ENCODE measurements at regions not wholly inside any gene's neighbourhood (a gene's known extent, or its start where the extent isn't known, plus 50 kb on each side); places are given as distances from the start of the nearest gene placed in this dataset.
"Not testable (repeated sequence)": the region's sequence is repeated elsewhere in the genome, so short reads cannot be mapped to it uniquely, and the experiment has no call there.

DNA sequence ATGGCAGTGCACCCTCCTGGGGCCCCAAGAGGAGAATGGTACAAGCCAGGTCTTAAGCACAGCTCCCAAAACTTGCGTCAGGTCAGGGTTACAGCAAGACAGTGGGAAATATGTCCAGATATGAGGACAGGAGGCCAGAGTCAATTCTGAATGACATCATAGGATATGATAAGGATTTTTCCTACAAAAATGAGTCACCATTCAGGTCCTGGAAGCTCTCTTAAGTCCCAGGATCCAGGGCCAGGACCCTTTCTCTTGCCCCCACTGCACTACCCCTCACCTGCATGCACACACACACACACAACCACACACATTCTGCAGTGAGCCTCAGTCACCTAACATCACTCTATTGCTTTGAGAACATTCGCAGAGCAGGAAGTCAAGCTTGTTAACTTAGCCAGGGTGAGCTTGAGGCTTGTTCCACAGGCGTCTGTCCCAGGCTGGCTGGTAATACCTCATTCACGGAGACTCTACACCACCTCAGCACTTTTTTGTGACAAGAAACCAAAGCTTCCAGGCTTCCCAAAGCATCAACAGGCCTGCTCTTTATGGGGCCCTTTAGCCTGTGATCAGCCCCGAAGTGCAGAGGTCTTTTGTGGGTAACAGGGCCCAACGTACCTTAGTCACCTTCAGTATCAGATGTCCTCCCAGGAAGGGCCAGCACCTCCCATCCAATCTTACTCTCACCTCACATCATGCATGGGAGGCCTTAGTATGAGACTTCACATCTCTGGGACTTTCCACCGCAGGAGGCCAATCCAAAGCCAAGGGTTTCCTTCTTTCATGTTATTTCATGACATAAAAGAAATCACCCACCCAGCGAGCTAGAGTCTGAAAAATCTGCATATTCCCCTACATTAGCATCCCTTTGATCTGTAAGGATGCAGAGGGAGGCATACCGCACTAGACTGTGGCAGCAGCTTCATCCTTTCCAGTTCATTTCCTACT, 74.0 kb upstream of the LIPC start:
- H3K4me3 Mint-ChIP-seq: no peak overlapping the region

GRCh38 chr15:58360421-58361090, 71.2 kb upstream of the LIPC start:
- H3K36me3 Mint-ChIP-seq: peaks cover 16% of the 10 kb centered on the region
- no peak overlapping the region for H3K4me3 Mint-ChIP-seq
- ATAC-seq: no peak
- no peak overlapping the region for H3K27ac Mint-ChIP-seq
- H3K27me3 Mint-ChIP-seq: no peaks in the 10 kb centered on the region
- DNase-seq (ENCODE audit: low spot score): no peak
- H3K9me3 Mint-ChIP-seq: peaks cover 2% of the 10 kb centered on the region
- H3K4me1 Mint-ChIP-seq (ENCODE audit: low read depth in 2 of 2): peaks cover 23% of the 10 kb centered on the region in 2 donors

More for the DNA sequence above, 74.0 kb upstream of the LIPC start:
- Mint-ChIP-seq H3K27me3 (no peaks in the 10 kb centered on the region), H3K36me3 (no peaks in the 10 kb centered on the region), H3K9me3 (no peaks in the 10 kb centered on the region), H3K27ac (no peak overlapping the region), H3K4me1 (ENCODE audit: low read depth in 2 of 2) (peaks cover 12 to 15% of the 10 kb centered on the region in 2 donors)
- peak in 1 of 2 donors; percentile 29 for ATAC-seq
- DNase-seq (ENCODE audit: low spot score): no peak

DNA sequence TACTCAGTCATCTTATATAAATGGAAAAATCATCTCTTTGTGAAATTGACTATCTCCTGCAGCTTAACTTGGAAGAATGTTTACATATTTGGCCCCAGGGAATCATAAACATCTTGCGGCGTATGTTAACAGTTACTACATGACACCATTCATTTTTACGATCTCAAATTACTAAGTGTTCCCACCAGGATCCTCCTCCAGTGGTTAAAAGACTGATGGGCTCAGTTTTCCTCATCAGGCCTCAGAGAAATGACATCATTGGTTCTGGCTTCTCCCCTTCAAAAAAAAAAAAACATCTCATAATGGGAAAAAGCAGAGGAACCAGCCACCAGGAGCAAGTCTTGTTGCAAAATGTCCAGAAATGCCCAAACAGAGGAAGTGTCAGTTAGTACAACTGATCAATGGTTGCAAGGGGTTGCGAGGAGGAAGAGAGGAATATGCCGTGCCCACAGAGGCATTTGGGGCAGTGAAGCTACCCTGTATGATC, 70.5 kb upstream of the LIPC start:
- Mint-ChIP-seq H3K27me3 (no peaks in the 10 kb centered on the region), H3K9me3 (peaks cover 4% of the 10 kb centered on the region), H3K4me3 (no peak overlapping the region), H3K36me3 (peaks cover 20% of the 10 kb centered on the region), H3K27ac (no peak overlapping the region), H3K4me1 (ENCODE audit: low read depth in 2 of 2) (peaks cover 23% of the 10 kb centered on the region in 2 donors)
- DNase-seq (ENCODE audit: low spot score) (no peak), ATAC-seq (no peak)

DNA sequence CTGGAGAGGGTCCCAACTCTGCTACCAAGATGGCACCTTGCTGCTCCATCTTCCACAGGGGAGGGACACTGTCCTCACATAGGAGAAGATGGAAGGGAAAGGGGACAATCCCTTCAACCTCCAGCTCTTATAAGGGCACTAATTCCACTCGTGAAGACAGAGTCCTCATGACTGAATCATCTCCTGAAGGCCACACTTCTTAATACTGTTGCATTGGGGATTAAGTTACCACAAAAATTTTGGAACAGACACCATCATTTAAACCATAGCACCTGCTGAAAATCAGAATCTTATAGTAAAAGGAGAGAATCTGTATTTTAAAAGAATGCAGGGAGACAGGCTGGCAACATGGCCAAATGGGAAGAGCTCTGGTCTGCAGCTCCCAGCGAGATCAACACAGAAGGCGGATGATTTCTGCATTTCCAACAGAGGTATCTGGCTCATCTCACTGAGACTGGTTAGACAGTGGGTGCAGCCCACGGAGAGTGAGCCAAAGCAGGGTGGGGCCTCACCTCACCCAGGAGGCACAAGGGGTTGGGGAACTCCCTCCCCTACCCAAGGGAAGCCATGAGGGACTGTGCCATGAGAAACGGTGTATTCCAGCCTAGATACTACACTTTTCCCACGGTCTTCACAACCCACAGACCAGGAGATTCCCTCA, 69.4 kb upstream of the LIPC start:
- Mint-ChIP-seq H3K4me1 (ENCODE audit: low read depth in 2 of 2) (peaks cover 21 to 23% of the 10 kb centered on the region in 2 donors), H3K4me3 (no peak overlapping the region), H3K27ac (no peak overlapping the region), H3K36me3 (peaks cover 20% of the 10 kb centered on the region), H3K27me3 (no peaks in the 10 kb centered on the region), H3K9me3 (peaks cover 4% of the 10 kb centered on the region)
- DNase-seq (ENCODE audit: low spot score): no peak
- ATAC-seq: no peak

DNA sequence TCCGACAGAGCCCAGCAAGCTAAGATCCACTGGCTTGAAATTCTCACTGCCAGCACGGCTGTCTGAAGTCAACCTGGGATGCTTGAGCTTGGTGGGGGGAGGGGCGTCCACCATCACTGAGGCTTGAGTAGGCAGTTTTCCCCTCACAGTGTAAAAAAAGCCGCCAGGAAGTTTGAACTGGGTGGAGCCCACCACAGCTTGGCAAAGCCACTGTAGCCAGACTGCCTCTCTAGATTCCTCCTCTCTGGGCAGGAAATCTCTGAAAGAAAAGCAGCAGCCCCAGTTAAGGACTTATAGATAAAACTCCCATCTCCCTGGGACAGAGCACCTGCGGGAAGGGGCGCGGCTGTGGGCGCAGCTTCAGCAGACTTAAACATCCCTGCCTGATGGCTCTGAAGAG, 68.7 kb upstream of the LIPC start:
- H3K27ac Mint-ChIP-seq; H3K27me3 Mint-ChIP-seq; H3K9me3 Mint-ChIP-seq; DNase-seq (ENCODE audit: low spot score); H3K4me3 Mint-ChIP-seq; ATAC-seq: not testable (repeated sequence)
- H3K4me1 Mint-ChIP-seq (ENCODE audit: low read depth in 2 of 2): peaks cover 14 to 18% of the 10 kb centered on the region in 2 donors
- peaks cover 20% of the 10 kb centered on the region for H3K36me3 Mint-ChIP-seq

- not testable (repeated sequence) for ATAC-seq; H3K27me3 Mint-ChIP-seq; H3K27ac Mint-ChIP-seq; H3K9me3 Mint-ChIP-seq; DNase-seq (ENCODE audit: low spot score); H3K4me3 Mint-ChIP-seq
- H3K36me3 Mint-ChIP-seq: peaks cover 20% of the 10 kb centered on the region
- peaks cover 11 to 16% of the 10 kb centered on the region in 2 donors for H3K4me1 Mint-ChIP-seq (ENCODE audit: low read depth in 2 of 2)
Observed at GRCh38 chr15:58363673-58364072, 68.1 kb upstream of the LIPC start.

DNA sequence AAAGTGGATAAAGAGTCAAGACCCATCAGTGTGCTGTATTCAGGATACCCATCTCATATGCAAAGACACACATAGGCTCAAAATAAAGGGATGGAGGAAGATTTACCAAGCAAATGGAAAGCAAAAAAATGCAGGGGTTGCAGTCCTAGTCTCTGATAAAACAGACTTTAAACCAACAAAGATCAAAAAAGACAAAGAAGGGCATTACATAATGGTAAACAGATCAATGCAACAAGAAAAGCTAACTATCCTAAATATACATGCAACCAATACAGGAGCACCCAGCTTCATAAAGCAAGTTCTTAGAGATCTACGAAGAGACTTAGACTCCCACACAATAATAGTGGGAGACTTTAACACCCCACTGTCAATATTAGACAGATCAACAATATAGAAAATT, 66.7 kb upstream of the LIPC start:
- H3K4me1 Mint-ChIP-seq (ENCODE audit: low read depth in 2 of 2): peaks cover 24 to 29% of the 10 kb centered on the region in 2 donors
- H3K4me3 Mint-ChIP-seq, H3K9me3 Mint-ChIP-seq: not testable (repeated sequence)

GRCh38 chr15:58369261-58369701, 62.5 kb upstream of the LIPC start:
- H3K4me3 Mint-ChIP-seq: peak overlapping the region; percentile 70
- ATAC-seq (peak; percentile 77 to 81), DNase-seq (ENCODE audit: low spot score) (no peak)
- no peaks in the 10 kb centered on the region for H3K27me3 Mint-ChIP-seq
- peaks cover 4% of the 10 kb centered on the region for H3K9me3 Mint-ChIP-seq
- H3K27ac Mint-ChIP-seq: peak overlapping the region; percentile 25 to 40
- H3K4me1 Mint-ChIP-seq (ENCODE audit: low read depth in 2 of 2): peaks cover 14 to 17% of the 10 kb centered on the region in 2 donors
- peaks cover 13% of the 10 kb centered on the region for H3K36me3 Mint-ChIP-seq

More for the DNA sequence above, 66.7 kb upstream of the LIPC start:
- not testable (repeated sequence) for H3K27me3 Mint-ChIP-seq; H3K27ac Mint-ChIP-seq; ATAC-seq; DNase-seq (ENCODE audit: low spot score)
- peaks cover 20% of the 10 kb centered on the region for H3K36me3 Mint-ChIP-seq

DNA sequence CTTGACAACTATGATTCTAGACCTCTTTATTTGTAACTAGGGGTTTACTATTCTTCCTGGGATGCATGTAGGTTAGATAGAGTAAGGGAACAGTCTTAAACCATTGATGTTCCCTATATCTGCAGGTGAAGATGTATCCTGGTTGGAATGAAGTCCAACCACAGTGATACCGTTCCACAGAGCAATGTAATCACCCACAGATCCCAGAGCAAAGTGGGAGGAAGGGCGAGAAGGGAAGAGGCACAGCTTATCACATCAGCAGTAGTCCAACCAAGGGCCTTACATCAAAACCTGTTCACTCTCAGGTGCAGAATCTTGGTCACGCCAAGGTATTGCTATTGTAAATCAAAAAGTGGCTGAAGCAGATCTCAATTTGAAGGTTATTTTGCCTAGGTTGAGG, 61.8 kb upstream of the LIPC start:
- Mint-ChIP-seq H3K9me3 (peaks cover 4% of the 10 kb centered on the region), H3K4me3 (peak overlapping the region; percentile 70), H3K27ac (peak overlapping the region; percentile 25 to 40), H3K27me3 (no peaks in the 10 kb centered on the region), H3K4me1 (ENCODE audit: low read depth in 2 of 2) (peaks cover 13 to 17% of the 10 kb centered on the region in 2 donors), H3K36me3 (peaks cover 6% of the 10 kb centered on the region)
- ATAC-seq (no peak), DNase-seq (ENCODE audit: low spot score) (no peak)

DNA sequence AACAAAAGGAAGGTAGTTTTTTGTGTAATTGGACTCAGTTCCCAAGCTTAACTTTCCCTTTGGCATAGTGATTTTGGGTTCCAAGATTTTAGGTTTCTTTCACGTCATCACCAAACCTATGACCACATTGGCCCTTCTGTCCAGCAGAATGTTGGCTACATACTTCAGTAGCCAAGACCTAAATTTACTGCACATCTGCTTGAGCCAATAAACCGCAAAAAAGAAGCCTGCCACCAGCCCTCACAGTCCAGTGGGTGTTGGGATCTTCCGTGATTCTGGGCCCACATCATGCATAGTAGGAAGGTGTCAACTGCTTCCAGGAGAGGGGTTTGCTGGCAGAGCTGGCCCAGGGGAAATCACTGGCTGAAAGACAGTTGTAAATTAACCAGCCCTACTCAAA, 57.6 kb upstream of the LIPC start:
- DNase-seq (ENCODE audit: low spot score) (no peak), ATAC-seq (no peak)
- no peak overlapping the region for H3K4me3 Mint-ChIP-seq
- H3K36me3 Mint-ChIP-seq: peaks cover 5% of the 10 kb centered on the region
- H3K9me3 Mint-ChIP-seq: peaks cover 3% of the 10 kb centered on the region
- no peak overlapping the region for H3K27ac Mint-ChIP-seq
- H3K4me1 Mint-ChIP-seq (ENCODE audit: low read depth in 2 of 2): peaks cover 10 to 20% of the 10 kb centered on the region in 2 donors
- no peaks in the 10 kb centered on the region for H3K27me3 Mint-ChIP-seq

- H3K4me1 Mint-ChIP-seq (ENCODE audit: low read depth in 2 of 2): peaks cover 0 to 11% of the 10 kb centered on the region in 2 donors
- H3K36me3 Mint-ChIP-seq: peaks cover 5% of the 10 kb centered on the region
- no peak for ATAC-seq
- H3K27ac Mint-ChIP-seq: no peak overlapping the region
- H3K4me3 Mint-ChIP-seq: no peak overlapping the region
- DNase-seq (ENCODE audit: low spot score): no peak
- H3K9me3 Mint-ChIP-seq: peaks cover 3% of the 10 kb centered on the region
- no peaks in the 10 kb centered on the region for H3K27me3 Mint-ChIP-seq
Observed at GRCh38 chr15:58377193-58377592, 54.6 kb upstream of the LIPC start.

- no peaks in the 10 kb centered on the region for H3K27me3 Mint-ChIP-seq
- ATAC-seq: no peak
- no peak overlapping the region for H3K4me3 Mint-ChIP-seq
- H3K4me1 Mint-ChIP-seq (ENCODE audit: low read depth in 2 of 2): peaks cover under 1 to 11% of the 10 kb centered on the region in 2 donors
- no peak for DNase-seq (ENCODE audit: low spot score)
- H3K9me3 Mint-ChIP-seq: peaks cover 3% of the 10 kb centered on the region
- peaks cover 5% of the 10 kb centered on the region for H3K36me3 Mint-ChIP-seq
- H3K27ac Mint-ChIP-seq: no peak overlapping the region
Observed at GRCh38 chr15:58378241-58379085, 53.3 kb upstream of the LIPC start.

- H3K9me3 Mint-ChIP-seq; H3K4me3 Mint-ChIP-seq; DNase-seq (ENCODE audit: low spot score); H3K27ac Mint-ChIP-seq; H3K36me3 Mint-ChIP-seq; ATAC-seq; H3K27me3 Mint-ChIP-seq: not testable (repeated sequence)
- H3K4me1 Mint-ChIP-seq (ENCODE audit: low read depth in 2 of 2): peaks cover 5 to 11% of the 10 kb centered on the region in 2 donors
Observed at GRCh38 chr15:58379454-58379853, 52.3 kb upstream of the LIPC start.
